Body of pancreas (tissue), 4 donors: ENCODE measurements at regions not wholly inside any gene's neighbourhood (a gene's known extent, or its start where the extent isn't known, plus 50 kb on each side); places are given as distances from the start of the nearest gene placed in this dataset.

ENCODE experiments used
- ATAC-seq: fragments of 150-250 bp; one replicate; pipeline ENCODE4 v1.9.1; 2016
- DNase-seq, 4 donors: peaks; one replicate each; pipeline ENCODE4 v3.0.0-alpha.2; 2019
- H3K27ac ChIP-seq, 4 donors: fragments of 200-600 bp; sonication (generic); 1 replicate in 3 of 4; 2 replicates in 1 of 4; pipeline versions ENCODE4 v1.5.1 to v1.6.1; 2016 to 2019; ENCODE audit warnings: mild to moderate bottlenecking in 1 of 4, mixed read lengths in 1 of 4, moderate library complexity in 1 of 4
- H3K27me3 ChIP-seq, 2 donors: fragments of 200-600 bp; sonication (generic); one replicate each; pipeline ENCODE4 v1.6.0; 2016; ENCODE audit warnings: mild to moderate bottlenecking in 1 of 2
- H3K36me3 ChIP-seq, 2 donors: fragments of 200-600 bp; sonication (generic); replicated peaks in 1 of 2; 2 replicates each; pipeline ENCODE4 v1.5.1; 2016; ENCODE audit warnings: low read depth in 2 of 2; ENCODE audit not compliant: insufficient read depth in 1 of 2
- H3K4me1 ChIP-seq: fragments of 200-600 bp; sonication (generic); one replicate; pipeline ENCODE4 v1.6.0; 2016
- H3K4me3 ChIP-seq, 2 donors: fragments of 200-600 bp; sonication (generic); 1 replicate in 1 of 2; 2 replicates in 1 of 2; pipeline ENCODE4 v1.5.1; 2016 to 2019
- H3K9me3 ChIP-seq, 3 donors: fragments of 200-600 bp; sonication (generic); 1 replicate in 2 of 3; 2 replicates in 1 of 3; pipeline ENCODE4 v1.5.1; 2016
- CTCF ChIP-seq, 7 experiments: fragments of 450-650 bp in 4 of 7; fragments of 200-600 bp in 3 of 7; sonication (generic) in 3 of 7; IDR thresholded peaks; one replicate each; pipeline ENCODE4 v1.5.1; 2016 to 2019; ENCODE audit warnings: antibody characterized with exemption in 7 of 7
- POLR2A ChIP-seq, 3 donors: fragments of 450-650 bp; IDR thresholded peaks; one replicate each; pipeline ENCODE4 v1.6.1; 2016; ENCODE audit warnings: antibody characterized with exemption in 3 of 3, mild to moderate bottlenecking in 2 of 3
- WGBS, 2 donors: methylation state at CpG; one replicate each; pipeline ENCODE4 v1.1.5; 2017; 5-methylcytosine and 5-hydroxymethylcytosine counted together
- intact Hi-C: fragments of 100-400 bp; cut with DNase I; formaldehyde crosslinking; loops from one replicate; pipeline ENCODE4 v1.15.1; 2023

- 54 to 57% methylated on average over 3 of the region's 3 CpGs for WGBS, 2 donors
- intact Hi-C loops, result no loop called here
- DNase-seq, result no peak
Observed at GRCh38 chr16:64712026-64712425, 409.8 kb downstream of the CDH11 start.

GRCh38 chr16:64711596-64711995 is 410.3 kb downstream of the CDH11 start:
- Histone ChIP-seq H3K36me3 (no peaks in the 10 kb centered on the region), H3K4me3 (no peak overlapping the region), H3K4me1 (no peaks in the 10 kb centered on the region), H3K27me3 (no peaks in the 10 kb centered on the region), H3K9me3 (no peaks in the 10 kb centered on the region), H3K27ac (no peak overlapping the region)
- ATAC-seq (no peak), DNase-seq (no peak)
- TF ChIP-seq CTCF (IDR thresholded peaks at IDR 0.05) (no peak), POLR2A (IDR thresholded peaks at IDR 0.05) (no peak)
- intact Hi-C loops, result no loop called here
- 62 to 75% methylated on average over 2 of the region's 2 CpGs for WGBS, 2 donors

More at GRCh38 chr16:64712026-64712425, 409.8 kb downstream of the CDH11 start:
- Histone ChIP-seq H3K9me3 (no peaks in the 10 kb centered on the region), H3K36me3 (no peaks in the 10 kb centered on the region), H3K27ac (no peak overlapping the region), H3K4me1 (no peaks in the 10 kb centered on the region), H3K4me3 (no peak overlapping the region), H3K27me3 (no peaks in the 10 kb centered on the region)
- TF ChIP-seq POLR2A (IDR thresholded peaks at IDR 0.05) (no peak), CTCF (IDR thresholded peaks at IDR 0.05) (no peak)
- ATAC-seq, result no peak

- H3K27ac ChIP-seq, result no peak overlapping the region
- H3K4me3 ChIP-seq, result no peak overlapping the region
- DNase-seq (no peak), ATAC-seq (no peak)
- H3K27me3 ChIP-seq, result no peaks in the 10 kb centered on the region
- 54 to 68% methylated on average over 4 of the region's 4 CpGs for WGBS, 2 donors
- no peaks in the 10 kb centered on the region for H3K9me3 ChIP-seq
- H3K4me1 ChIP-seq, result no peaks in the 10 kb centered on the region
- intact Hi-C loops, result no loop called here
- no peak for TF ChIP-seq CTCF (IDR thresholded peaks at IDR 0.05)
- TF ChIP-seq POLR2A (IDR thresholded peaks at IDR 0.05), result no peak
- no peaks in the 10 kb centered on the region for H3K36me3 ChIP-seq
Observed at GRCh38 chr16:64711026-64711425, 410.8 kb downstream of the CDH11 start.

GRCh38 chr16:64705443-64705842 is 416.4 kb downstream of the CDH11 start:
- no peak overlapping the region for H3K27ac ChIP-seq
- ATAC-seq, result no peak
- H3K4me1 ChIP-seq, result no peaks in the 10 kb centered on the region
- intact Hi-C loops, result no loop called here
- no peak for TF ChIP-seq POLR2A (IDR thresholded peaks at IDR 0.05)
- no peak for TF ChIP-seq CTCF (IDR thresholded peaks at IDR 0.05)
- no peaks in the 10 kb centered on the region for H3K9me3 ChIP-seq
- H3K27me3 ChIP-seq, result no peaks in the 10 kb centered on the region
- no peak overlapping the region for H3K4me3 ChIP-seq
- 38 to 46% methylated on average over 2 of the region's 2 CpGs for WGBS, 2 donors
- DNase-seq, result no peak
- H3K36me3 ChIP-seq, result no peaks in the 10 kb centered on the region

- TF ChIP-seq POLR2A (IDR thresholded peaks at IDR 0.05) (no peak), CTCF (IDR thresholded peaks at IDR 0.05) (no peak)
- DNase-seq (no peak), ATAC-seq (no peak)
- Histone ChIP-seq H3K4me1 (no peaks in the 10 kb centered on the region), H3K27me3 (no peaks in the 10 kb centered on the region), H3K9me3 (no peaks in the 10 kb centered on the region), H3K4me3 (no peak overlapping the region), H3K36me3 (no peaks in the 10 kb centered on the region), H3K27ac (no peak overlapping the region)
- 56 to 57% methylated on average over 2 of the region's 2 CpGs for WGBS, 2 donors
- intact Hi-C loops, result no loop called here
Observed at GRCh38 chr16:64704386-64704785, 417.5 kb downstream of the CDH11 start.
